GM12878 (cell line): ENCODE measurements at regions not wholly inside any gene's neighbourhood (a gene's known extent, or its start where the extent isn't known, plus 50 kb on each side); places are given as distances from the start of the nearest gene placed in this dataset.

ENCODE experiments used
- ATAC-seq: fragments of 200-7000 bp; cut with Tn5 transposase; 3 replicates; pipeline ENCODE4 v1.9.1; 2020; ENCODE audit warnings: mild to moderate bottlenecking, moderate library complexity
- BruUV-seq: library from RNA; stranded (reverse); fragments of 400-500 nt; replicated peaks from 2 replicates; lab custom pipeline; 2021; lab: Mats Ljungman, UMichigan
- CTCF ChIA-PET: fragments of 300-600 bp; sonication (Branson Sonifier 250); formaldehyde crosslinking; extraction: SDS; loops from one replicate; lab custom pipeline; 2021; ENCODE audit warnings: inconsistent platforms; lab: Yijun Ruan, JAX
- POLR2A ChIA-PET: fragments of 350-600 bp; formaldehyde crosslinking; extraction: SDS; loops from one replicate; lab custom pipeline; 2021; ENCODE audit warnings: inconsistent platforms; lab: Charles Lee
- RAD21 ChIA-PET: fragments of 300-600 bp; sonication (Branson Sonifier 250); formaldehyde crosslinking; loops from one replicate; lab custom pipeline; 2023; ENCODE audit warnings: antibody characterized with exemption; ENCODE audit not compliant: unreplicated experiment; lab: Charles Lee
- SMC1A ChIA-PET: fragments of 300-600 bp; sonication (Branson Sonifier 250); formaldehyde crosslinking; loops from one replicate; lab custom pipeline; 2023; ENCODE audit not compliant: unreplicated experiment, uncharacterized antibody; lab: Charles Lee
- DNase-seq: peaks from one replicate; pipeline ENCODE4 v3.0.0-alpha.2; 2011; ENCODE audit warnings: low read depth, low spot score
- FAIRE-seq: peaks from 3 replicates; lab custom pipeline; 2011; peaks lifted over from hg19 to GRCh38; lab: Jason Lieb, UNC
- H2AFZ ChIP-seq: 2 replicates; pipeline ENCODE4 v1.6.0; 2011; ENCODE audit warnings: low read depth, low read length, control low read depth; ENCODE audit not compliant: control insufficient read depth
- H3K27ac ChIP-seq: 2 replicates; pipeline ENCODE4 v1.5.1; 2011; ENCODE audit warnings: control low read depth; ENCODE audit not compliant: control insufficient read depth, insufficient read depth
- H3K27me3 ChIP-seq, 2 experiments: replicated peaks in 1 of 2; 2 replicates each; pipeline versions ENCODE4 v1.6.0 to v1.6.1; 2011; ENCODE audit warnings: low read length in 1 of 2; ENCODE audit not compliant: control insufficient read depth in 2 of 2, insufficient read depth in 2 of 2
- H3K36me3 ChIP-seq, 2 experiments: 2 replicates each; pipeline ENCODE4 v1.5.1; 2011; ENCODE audit warnings: low read length in 1 of 2; ENCODE audit not compliant: control insufficient read depth in 2 of 2, insufficient read depth in 2 of 2
- H3K4me1 ChIP-seq: 2 replicates; pipeline ENCODE4 v1.6.1; 2011; ENCODE audit warnings: mild to moderate bottlenecking, low read length, moderate library complexity, mixed read lengths; ENCODE audit not compliant: control insufficient read depth, insufficient read depth
- H3K4me2 ChIP-seq: 2 replicates; pipeline ENCODE4 v1.6.0; 2011; ENCODE audit warnings: control low read depth; ENCODE audit not compliant: control insufficient read depth, insufficient read depth
- H3K4me3 ChIP-seq: fragments of 200-600 bp; sonication (generic); 2 replicates; pipeline ENCODE4 v1.5.1; 2016
- H3K79me2 ChIP-seq: 2 replicates; pipeline ENCODE4 v1.6.0; 2011; ENCODE audit warnings: low read length; ENCODE audit not compliant: control insufficient read depth, insufficient read depth
- H3K9ac ChIP-seq: 2 replicates; pipeline ENCODE4 v1.8.0; 2011; ENCODE audit warnings: low read length, control low read depth, mixed read lengths; ENCODE audit not compliant: control insufficient read depth, insufficient read depth
- H3K9me3 ChIP-seq: replicated peaks from 3 replicates; pipeline ENCODE4 v1.5.1; 2011; ENCODE audit warnings: mild to moderate bottlenecking, low read length; ENCODE audit not compliant: control insufficient read depth, insufficient read depth
- H4K20me1 ChIP-seq: 2 replicates; pipeline ENCODE4 v1.6.0; 2011; ENCODE audit not compliant: control insufficient read depth, insufficient read depth
- ATF7 ChIP-seq: fragments of 450-650 bp; IDR thresholded peaks from 2 replicates; pipeline ENCODE4 v1.6.1; 2016; ENCODE audit warnings: low read depth, mild to moderate bottlenecking
- CHD2 ChIP-seq: IDR thresholded peaks from 2 replicates; pipeline ENCODE4 v1.6.1; 2011; ENCODE audit warnings: low read depth, low read length, improper control_type of control experiment, borderline replicate concordance
- CREM ChIP-seq: IDR thresholded peaks from 2 replicates; pipeline ENCODE4 v1.6.1; 2014; ENCODE audit warnings: antibody characterized with exemption, low read depth
- CUX1 ChIP-seq: IDR thresholded peaks from 2 replicates; pipeline ENCODE4 v1.6.1; 2012; ENCODE audit warnings: improper control_type of control experiment, low read depth, low read length; ENCODE audit not compliant: insufficient replicate concordance
- ESRRA ChIP-seq: IDR thresholded peaks from 2 replicates; pipeline ENCODE4 v1.6.1; 2012; ENCODE audit warnings: mild to moderate bottlenecking, low read length, improper control_type of control experiment
- FOXM1 ChIP-seq: IDR thresholded peaks from 2 replicates; pipeline ENCODE4 v1.6.1; 2012; ENCODE audit warnings: low read depth, mild to moderate bottlenecking, inconsistent platforms, low read length, moderate library complexity
- HDAC6 ChIP-seq: fragments of 200-600 bp; sonication (generic); IDR thresholded peaks from one replicate; pipeline ENCODE4 v1.8.0; 2017; ENCODE audit warnings: antibody characterized with exemption; ENCODE audit not compliant: unreplicated experiment
- KLF5 ChIP-seq: fragments of 450-650 bp; IDR thresholded peaks from 2 replicates; pipeline ENCODE4 v1.6.1; 2014; ENCODE audit warnings: mild to moderate bottlenecking; ENCODE audit not compliant: partially characterized antibody
- MYC ChIP-seq: IDR thresholded peaks from 2 replicates; pipeline ENCODE4 v1.6.1; 2011; ENCODE audit warnings: mild to moderate bottlenecking, low read length, moderate library complexity, inconsistent platforms; ENCODE audit not compliant: insufficient read depth, insufficient replicate concordance, insufficient read length, severe bottlenecking
- NFYA ChIP-seq: IDR thresholded peaks from 2 replicates; pipeline ENCODE4 v1.6.1; 2011; ENCODE audit warnings: low read depth, mild to moderate bottlenecking, low read length, improper control_type of control experiment, borderline replicate concordance
- NR2F1 ChIP-seq: fragments of 450-650 bp; conservative IDR thresholded peaks from 2 replicates; pipeline ENCODE4 v1.6.1; 2017; ENCODE audit warnings: mild to moderate bottlenecking
- PRDM15 ChIP-seq: fragments of 450-650 bp; formaldehyde crosslinking; IDR thresholded peaks from 2 replicates; pipeline ENCODE4 v1.4.0; 2020; ENCODE audit warnings: mild to moderate bottlenecking, moderate library complexity
- SREBF1 ChIP-seq: IDR thresholded peaks from 2 replicates; pipeline ENCODE4 v1.6.1; 2012; ENCODE audit warnings: mild to moderate bottlenecking, low read length
- WGBS: methylation state at CpG from one replicate; pipeline ENCODE4 v1.1.6; 2016; ENCODE audit warnings: low lambda C conversion rate; ENCODE audit not compliant: insufficient replicate concordance, insufficient coverage; ENCODE audit errors: missing lambda C conversion rate; 5-methylcytosine and 5-hydroxymethylcytosine counted together
- in situ Hi-C: fragments of 300-500 bp; cut with MboI; formaldehyde crosslinking; loops from 9 replicates; pipeline ENCODE4 v1.14.3; 2018; ENCODE audit warnings: mixed read lengths
- intact Hi-C: fragments of 100-400 bp; cut with micrococcal nuclease; formaldehyde crosslinking; loops from one replicate; pipeline ENCODE4 v1.14.2; 2022; ENCODE audit not compliant: unreplicated experiment
- TF ChIP-seq, protein P1 (sequence below): IDR thresholded peaks from 2 replicates; pipeline ENCODE4 v1.6.1; 2012; ENCODE audit warnings: low read length, inconsistent platforms

- no peak overlapping the region for H3K4me3 ChIP-seq
- no peak overlapping the region for H2AFZ ChIP-seq
- H3K9ac ChIP-seq: no peak overlapping the region
- BruUV-seq: no TSS peak
- no peak overlapping the region for H3K27ac ChIP-seq
- ChIA-PET SMC1A (no interaction called here), POLR2A (no interaction called here), CTCF (no interaction called here), RAD21 (no interaction called here)
- H3K9me3 ChIP-seq: no peaks in the 10 kb centered on the region; the same call in 2 of the 3 replicates
- ATAC-seq: no peak
- DNase-seq: no peak
- H3K4me2 ChIP-seq: no peak overlapping the region
- WGBS: 5% methylated on average over 2 of the region's 2 CpGs
- in situ Hi-C loops: no loop called here
- no peaks in the 10 kb centered on the region for H3K36me3 ChIP-seq
- no peaks in the 10 kb centered on the region for H3K79me2 ChIP-seq
- H3K27me3 ChIP-seq: no peaks in the 10 kb centered on the region
- no peaks in the 10 kb centered on the region for H3K4me1 ChIP-seq
- FAIRE-seq: no peak
- intact Hi-C loops: no loop called here
- no peaks in the 10 kb centered on the region for H4K20me1 ChIP-seq
- TF ChIP-seq CUX1 (no peak), SREBF1 (no peak), FOXM1 (no peak), CREM (no peak), KLF5 (no peak), CHD2 (no peak), ATF7 (no peak), ESRRA (no peak), MYC (no peak), NFYA (no peak), NR2F1 (no peak), PRDM15 (CRISPR knock-in tag) (no peak), HDAC6 (no peak)
- TF ChIP-seq, protein P1, sequence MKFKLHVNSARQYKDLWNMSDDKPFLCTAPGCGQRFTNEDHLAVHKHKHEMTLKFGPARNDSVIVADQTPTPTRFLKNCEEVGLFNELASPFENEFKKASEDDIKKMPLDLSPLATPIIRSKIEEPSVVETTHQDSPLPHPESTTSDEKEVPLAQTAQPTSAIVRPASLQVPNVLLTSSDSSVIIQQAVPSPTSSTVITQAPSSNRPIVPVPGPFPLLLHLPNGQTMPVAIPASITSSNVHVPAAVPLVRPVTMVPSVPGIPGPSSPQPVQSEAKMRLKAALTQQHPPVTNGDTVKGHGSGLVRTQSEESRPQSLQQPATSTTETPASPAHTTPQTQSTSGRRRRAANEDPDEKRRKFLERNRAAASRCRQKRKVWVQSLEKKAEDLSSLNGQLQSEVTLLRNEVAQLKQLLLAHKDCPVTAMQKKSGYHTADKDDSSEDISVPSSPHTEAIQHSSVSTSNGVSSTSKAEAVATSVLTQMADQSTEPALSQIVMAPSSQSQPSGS: no peak
These were observed 63.9 kb upstream of the ZNF81 start for GRCh38 chrX:47772764-47773163.
